Bronchial epithelial cell (primary cell): ENCODE measurements at regions not wholly inside any gene's neighbourhood (a gene's known extent, or its start where the extent isn't known, plus 50 kb on each side); places are given as distances from the start of the nearest gene placed in this dataset.
"Not testable (repeated sequence)": the region's sequence is repeated elsewhere in the genome, so short reads cannot be mapped to it uniquely, and the experiment has no call there.

Source experiments
- DNase-seq: peaks from one replicate; pipeline ENCODE4 v3.0.0-alpha.2; 2010; ENCODE audit warnings: low read depth
- FAIRE-seq: peaks from 2 replicates; lab custom pipeline; 2011; peaks lifted over from hg19 to GRCh38; lab: Jason Lieb, UNC
- H3K27me3 ChIP-seq: 2 replicates; pipeline ENCODE4 v1.5.1; 2011; ENCODE audit warnings: low read length; ENCODE audit not compliant: control insufficient read depth, insufficient read depth
- H3K36me3 ChIP-seq: 2 replicates; pipeline ENCODE4 v1.5.1; 2011; ENCODE audit warnings: low read length; ENCODE audit not compliant: control insufficient read depth, insufficient read depth
- H3K4me3 ChIP-seq: 2 replicates; pipeline ENCODE4 v1.5.1; 2011; ENCODE audit warnings: mild to moderate bottlenecking, low read depth, low read length, control low read depth
- CTCF ChIP-seq: IDR thresholded peaks from 2 replicates; pipeline ENCODE4 v1.5.1; 2011; ENCODE audit warnings: mild to moderate bottlenecking, moderate library complexity, low read length, control low read depth, inconsistent platforms; ENCODE audit not compliant: insufficient read depth, severe bottlenecking

- Histone ChIP-seq H3K27me3 (no peaks in the 10 kb centered on the region), H3K36me3 (no peaks in the 10 kb centered on the region), H3K4me3 (no peak overlapping the region)
- DNase-seq, result no peak
- no peak for TF ChIP-seq CTCF
- FAIRE-seq, result no peak
These were observed 55.3 kb downstream of the RBFOX3 start for GRCh38 chr17:79555543-79555942.

GRCh38 chr17:79554346-79554745 lies 56.5 kb downstream of the RBFOX3 start:
- not testable (repeated sequence) for H3K4me3 ChIP-seq, H3K36me3 ChIP-seq, DNase-seq, H3K27me3 ChIP-seq, FAIRE-seq

- Histone ChIP-seq H3K27me3 (no peaks in the 10 kb centered on the region), H3K4me3 (no peak overlapping the region), H3K36me3 (no peaks in the 10 kb centered on the region)
- FAIRE-seq (no peak), DNase-seq (no peak)
- TF ChIP-seq CTCF, result no peak
These were observed 58.0 kb downstream of the RBFOX3 start for GRCh38 chr17:79552824-79553223.

GRCh38 chr17:79552405-79552804 lies 58.4 kb downstream of the RBFOX3 start:
- no peaks in the 10 kb centered on the region for H3K27me3 ChIP-seq
- FAIRE-seq, result no peak
- H3K4me3 ChIP-seq, result no peak overlapping the region
- no peak for TF ChIP-seq CTCF
- H3K36me3 ChIP-seq, result no peaks in the 10 kb centered on the region
- DNase-seq, result no peak

- DNase-seq, result no peak
These were observed 61.5 kb downstream of the RBFOX3 start for GRCh38 chr17:79549141-79549915.

GRCh38 chr17:79548116-79548515 lies 62.7 kb downstream of the RBFOX3 start:
- TF ChIP-seq CTCF, result no peak
- no peak for DNase-seq
- Histone ChIP-seq H3K27me3 (no peaks in the 10 kb centered on the region), H3K4me3 (no peak overlapping the region), H3K36me3 (no peaks in the 10 kb centered on the region)
- no peak for FAIRE-seq

More at GRCh38 chr17:79549141-79549915, 61.5 kb downstream of the RBFOX3 start:
- H3K27me3 ChIP-seq, result no peaks in the 10 kb centered on the region
- no peaks in the 10 kb centered on the region for H3K36me3 ChIP-seq
- TF ChIP-seq CTCF, result no peak
- no peak for FAIRE-seq
- H3K4me3 ChIP-seq, result no peak overlapping the region
